ENCODE measurements at regions not wholly inside any gene's neighbourhood (a gene's known extent, or its start where the extent isn't known, plus 50 kb on each side); places are given as distances from the start of the nearest gene placed in this dataset.
"Not testable (repeated sequence)": the region's sequence is repeated elsewhere in the genome, so short reads cannot be mapped to it uniquely, and the experiment has no call there.

DNA sequence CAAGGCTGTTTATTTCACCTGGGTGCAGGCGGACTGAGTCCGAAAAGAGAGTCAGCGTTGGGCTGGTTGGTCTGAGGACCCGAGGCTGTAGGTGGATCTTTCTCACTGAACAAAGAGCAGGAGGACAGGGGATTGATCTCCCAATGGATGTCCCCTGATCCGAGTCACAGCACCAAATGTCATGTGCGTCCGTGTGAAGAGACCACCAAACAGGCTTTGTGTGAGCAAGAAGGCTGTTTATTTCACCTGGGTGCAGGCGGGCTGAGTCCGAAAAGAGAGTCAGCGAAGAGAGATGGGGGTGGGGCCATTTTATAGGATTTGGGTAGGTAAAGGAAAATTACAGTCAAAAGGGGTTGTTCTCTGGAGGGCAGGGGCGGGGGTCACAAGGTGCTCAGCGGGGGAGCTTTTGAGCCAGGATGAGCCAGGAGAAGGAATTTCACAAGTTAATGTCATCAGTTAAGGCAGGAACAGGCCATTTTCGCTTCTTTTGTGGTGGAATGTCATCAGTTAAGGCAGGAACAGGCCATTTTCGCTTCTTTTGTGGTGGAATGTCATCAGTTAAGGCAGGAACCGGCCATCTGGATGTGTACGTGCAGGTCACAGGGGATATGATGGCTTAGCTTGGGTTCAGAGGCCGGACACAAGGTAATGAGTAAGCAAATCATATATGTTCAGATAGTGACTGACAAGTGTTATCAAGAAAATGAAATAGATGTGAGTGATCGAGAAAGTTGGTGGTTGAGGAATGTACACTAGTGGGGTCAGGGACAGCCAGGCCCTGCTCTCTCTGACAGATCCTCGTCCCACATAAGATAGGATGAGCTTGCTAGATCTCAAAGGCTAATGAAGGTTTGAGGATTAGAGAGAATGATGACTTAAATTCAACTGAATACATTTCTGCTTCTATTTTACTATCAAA lies 760.0 kb downstream of the KCNT2 start:
- DNase-seq (ENCODE audit: low read depth in 2 of 2), result not testable (repeated sequence)

GRCh38 chr1:195831789-195832188 lies 776.5 kb downstream of the KCNT2 start:
- no peak for DNase-seq (ENCODE audit: low read depth in 2 of 2)

- no peak for DNase-seq (ENCODE audit: low read depth in 2 of 2)
Measured at GRCh38 chr1:195828325-195828724, 779.9 kb downstream of the KCNT2 start.

DNA sequence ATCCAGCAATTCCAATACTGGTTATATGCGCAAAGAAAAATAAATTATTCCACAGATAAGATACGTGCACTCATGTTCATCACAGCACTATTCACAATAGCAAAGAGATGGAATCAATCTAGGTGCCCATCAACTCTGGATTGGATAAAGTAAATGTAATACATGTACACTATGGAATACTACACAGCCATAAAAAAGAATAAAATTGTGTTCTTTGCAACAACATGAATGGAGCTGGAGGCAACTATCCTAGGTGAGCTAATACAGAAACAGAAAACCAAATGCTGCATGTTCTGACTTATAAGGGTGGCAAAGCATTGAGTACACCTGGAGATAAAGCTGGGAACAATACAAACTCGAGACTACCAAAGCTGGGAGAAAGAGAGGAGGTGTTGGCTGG lies 787.3 kb downstream of the KCNT2 start:
- DNase-seq (ENCODE audit: low read depth in 2 of 2), result no peak

GRCh38 chr1:195806060-195806459 lies 802.2 kb downstream of the KCNT2 start:
- DNase-seq (ENCODE audit: low read depth in 2 of 2), result no peak

- no peak for DNase-seq (ENCODE audit: low read depth in 2 of 2)
Measured at GRCh38 chr1:195804547-195804946, 803.7 kb downstream of the KCNT2 start.

- no peak for DNase-seq (ENCODE audit: low read depth in 2 of 2)
Measured at GRCh38 chr1:195799016-195799415, 809.2 kb downstream of the KCNT2 start.

DNA sequence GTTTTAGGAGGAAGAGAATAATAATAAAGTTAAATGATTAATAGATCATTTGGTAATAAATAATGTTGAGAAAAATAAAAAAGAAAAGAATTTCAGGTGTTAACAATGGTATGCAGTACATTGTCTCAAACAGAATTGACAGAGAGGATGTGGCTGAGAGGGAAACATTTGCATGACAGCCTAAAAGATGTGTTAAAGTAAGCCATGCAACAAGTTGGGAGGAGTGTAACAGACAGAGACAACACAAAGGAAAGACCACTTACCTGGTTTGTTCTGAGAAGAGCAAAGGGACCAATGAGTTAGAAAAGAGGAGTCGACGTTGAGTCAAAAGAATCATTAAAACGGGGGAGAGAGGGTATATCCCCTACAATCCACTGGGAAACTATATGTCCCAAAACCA lies 814.0 kb downstream of the KCNT2 start:
- no peak for DNase-seq (ENCODE audit: low read depth in 2 of 2)

DNA sequence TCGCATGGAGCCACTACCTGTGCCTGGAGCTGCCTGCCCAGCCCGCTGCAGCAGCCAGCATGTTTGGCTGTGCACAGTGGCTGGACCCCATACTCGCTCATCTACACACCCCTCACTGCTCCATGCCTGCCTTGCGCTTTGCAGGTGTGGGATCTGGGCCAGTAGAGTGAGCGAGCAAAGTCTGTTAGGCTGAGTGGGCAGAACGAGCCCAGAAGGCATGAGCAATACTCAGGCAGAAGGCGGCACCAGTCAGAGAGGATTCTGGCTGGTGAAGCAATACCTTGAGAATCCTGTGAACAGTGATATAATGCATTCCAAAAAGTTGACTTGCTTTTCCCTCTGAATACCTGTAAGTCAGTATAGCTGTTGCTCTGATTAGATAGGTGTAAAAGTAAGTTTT lies 816.4 kb downstream of the KCNT2 start:
- DNase-seq (ENCODE audit: low read depth in 2 of 2), result no peak

DNA sequence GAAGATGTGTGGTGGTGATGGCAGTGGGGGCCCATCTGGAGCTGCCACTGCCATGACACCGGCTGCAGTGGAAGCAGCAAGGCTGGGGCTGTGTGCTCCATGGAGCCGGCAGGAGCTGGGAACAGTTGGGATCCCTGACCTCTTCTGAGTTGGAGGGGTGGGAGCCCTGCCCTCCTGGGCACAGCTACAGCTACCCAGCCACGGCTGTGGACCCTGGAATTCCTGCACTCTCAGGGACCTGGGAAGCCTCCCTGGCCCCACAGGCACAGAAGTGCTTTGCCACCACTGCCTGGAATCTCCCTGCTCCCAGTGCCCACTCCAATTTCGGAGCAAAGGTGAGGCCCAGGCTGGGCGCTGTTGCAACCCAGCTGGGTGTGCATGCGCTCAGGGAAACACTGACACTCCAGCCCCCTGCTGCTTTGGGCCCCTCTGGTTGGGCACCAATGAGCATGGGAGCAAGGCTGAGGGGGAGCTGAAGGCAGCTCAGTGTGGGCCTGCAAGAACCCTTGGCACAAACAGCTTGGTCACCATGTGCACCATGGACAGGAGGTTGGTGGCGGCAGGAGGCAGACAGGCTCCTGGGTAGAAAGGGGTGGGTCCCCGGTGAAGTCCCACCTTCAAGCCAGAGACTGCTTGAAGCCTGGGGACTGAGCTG lies 817.6 kb downstream of the KCNT2 start:
- DNase-seq (ENCODE audit: low read depth in 2 of 2), result no peak

DNA sequence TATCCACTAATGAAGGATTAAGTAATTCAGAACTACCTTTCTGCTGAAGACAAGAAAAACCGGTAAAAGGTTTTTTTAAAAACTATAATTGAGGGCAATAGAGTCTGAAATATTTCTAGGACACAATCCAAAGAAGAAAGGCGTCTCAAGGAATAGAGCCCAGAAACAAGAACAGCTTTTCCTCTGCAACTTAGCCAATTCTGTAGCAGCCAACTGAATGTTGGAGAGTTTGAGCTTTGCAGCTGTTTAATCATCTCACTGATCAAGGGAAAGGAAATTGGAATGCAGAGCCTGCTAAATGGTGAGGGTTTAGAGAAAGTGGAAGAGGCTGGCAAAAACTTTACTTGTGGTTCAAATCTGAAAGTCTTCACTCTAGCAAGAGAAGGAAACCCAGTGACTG lies 818.9 kb downstream of the KCNT2 start:
- DNase-seq (ENCODE audit: low read depth in 2 of 2), result no peak

- no peak for DNase-seq (ENCODE audit: low read depth in 2 of 2)
Measured at GRCh38 chr1:195788721-195789120, 819.5 kb downstream of the KCNT2 start.

- DNase-seq (ENCODE audit: low read depth in 2 of 2), result no peak
Measured at GRCh38 chr1:195785830-195786229, 822.4 kb downstream of the KCNT2 start.

- DNase-seq (ENCODE audit: low read depth in 2 of 2), result no peak
Measured at GRCh38 chr1:195773931-195774330, 834.3 kb downstream of the KCNT2 start.

DNA sequence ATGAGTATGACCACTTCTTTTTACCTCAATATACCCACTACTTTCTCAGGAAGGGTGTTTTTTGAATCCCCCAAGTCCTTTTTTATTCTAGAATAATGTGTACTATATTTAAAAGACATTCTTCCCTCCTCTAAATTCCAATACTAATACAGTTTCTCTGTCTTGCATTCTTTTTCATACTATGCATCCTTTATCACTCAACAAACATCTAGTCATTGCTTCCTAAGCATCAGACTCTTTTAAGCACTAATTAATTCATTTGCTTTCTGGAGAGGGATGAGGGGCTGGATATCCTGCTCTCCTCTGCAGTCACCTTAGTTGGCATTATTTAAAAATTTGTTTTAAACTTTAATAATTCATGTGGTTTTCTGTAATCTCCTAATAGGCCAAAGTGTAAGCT lies 838.8 kb downstream of the KCNT2 start:
- DNase-seq (ENCODE audit: low read depth in 2 of 2), result no peak

GRCh38 chr1:195768936-195769335 lies 839.3 kb downstream of the KCNT2 start:
- no peak for DNase-seq (ENCODE audit: low read depth in 2 of 2)

DNA sequence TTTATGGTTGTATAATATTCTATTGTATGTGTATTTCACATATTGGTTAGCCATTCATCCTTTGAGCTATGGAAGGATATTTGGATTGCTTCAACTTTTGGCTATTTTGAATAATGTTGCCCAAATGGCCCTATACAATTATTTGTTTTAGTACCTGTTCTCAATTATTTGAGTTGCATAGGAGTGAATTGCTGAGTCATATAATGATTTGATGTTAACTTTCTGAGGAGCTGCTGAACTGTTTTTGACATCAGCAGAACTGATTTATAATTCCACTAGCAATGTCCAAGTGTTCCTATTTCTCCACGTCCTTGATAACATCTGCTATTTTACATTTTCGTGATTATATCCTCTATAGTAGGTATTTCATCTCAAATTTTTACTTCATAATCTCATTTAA lies 839.9 kb downstream of the KCNT2 start:
- DNase-seq (ENCODE audit: low read depth in 2 of 2), result no peak

GRCh38 chr1:195766709-195767108 lies 841.5 kb downstream of the KCNT2 start:
- DNase-seq (ENCODE audit: low read depth in 2 of 2), result no peak

DNA sequence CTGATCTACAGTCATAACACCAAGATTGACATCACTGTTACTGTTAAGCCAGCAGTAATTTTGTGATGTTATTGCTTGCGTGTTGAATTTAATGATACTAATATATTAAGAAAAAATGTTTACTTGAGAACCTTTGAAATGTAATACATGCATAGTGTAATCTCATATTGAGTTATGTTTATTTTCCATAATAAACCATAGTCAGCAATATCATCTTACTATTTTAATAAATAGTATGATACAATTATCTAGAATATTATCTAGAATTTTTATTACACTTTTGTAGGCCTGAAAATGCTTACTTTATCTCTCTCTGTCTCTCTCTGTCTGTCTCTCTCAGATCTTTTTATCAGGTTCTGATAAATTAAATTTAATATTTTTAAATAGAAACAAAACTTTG lies 843.1 kb downstream of the KCNT2 start:
- no peak for DNase-seq (ENCODE audit: low read depth in 2 of 2)

DNA sequence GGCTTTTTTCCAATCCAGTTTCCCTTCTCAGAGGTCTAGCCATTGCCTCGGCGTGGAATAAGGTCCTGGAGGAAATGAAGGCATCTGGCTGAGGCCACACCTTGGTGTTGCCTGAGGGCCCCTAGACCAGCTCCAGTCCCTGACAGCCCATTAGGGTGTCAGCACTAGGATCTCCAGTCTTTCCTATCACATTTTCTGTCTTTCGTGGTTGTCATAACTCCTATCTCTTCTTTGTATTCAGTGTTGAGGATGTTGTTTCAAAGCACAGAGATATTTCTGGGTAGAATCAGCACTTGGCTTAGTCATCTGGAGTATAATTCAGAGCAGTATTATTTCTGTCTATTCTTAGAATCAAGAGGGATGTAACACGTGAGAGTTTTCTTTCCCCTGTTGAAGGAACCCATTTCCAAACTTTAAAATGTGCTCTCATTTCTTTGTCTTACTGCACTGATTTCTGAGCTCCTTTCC lies 844.3 kb downstream of the KCNT2 start:
- DNase-seq (ENCODE audit: low read depth in 2 of 2), result no peak

GRCh38 chr1:195763146-195763906 lies 844.9 kb downstream of the KCNT2 start:
- DNase-seq (ENCODE audit: low read depth in 2 of 2), result no peak

DNA sequence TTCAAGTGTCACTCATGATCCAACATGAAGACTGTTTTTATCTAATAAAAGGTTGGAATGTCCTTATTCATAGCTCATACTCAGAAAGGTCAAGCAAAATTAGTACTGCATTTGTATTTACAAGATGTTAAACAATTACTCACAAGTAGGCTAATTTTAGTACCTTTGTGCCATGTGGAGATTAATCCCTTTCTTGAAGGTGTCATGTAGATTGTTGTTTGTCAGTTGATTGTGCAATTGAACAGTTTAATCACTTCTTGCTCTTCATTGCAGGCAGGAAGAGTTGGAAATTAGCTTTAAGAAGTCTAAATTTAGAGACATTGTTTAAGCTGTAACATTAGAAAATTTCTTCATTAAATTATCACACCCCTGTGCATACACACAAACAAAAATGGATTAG lies 847.1 kb downstream of the KCNT2 start:
- DNase-seq (ENCODE audit: low read depth in 2 of 2), result no peak
